HG02642 (cell line): ENCODE measurements at regions not wholly inside any gene's neighbourhood (a gene's known extent, or its start where the extent isn't known, plus 50 kb on each side); places are given as distances from the start of the nearest gene placed in this dataset.

ENCODE experiments used
- ATAC-seq: cut with Tn5 transposase; IDR thresholded peaks from one replicate; pipeline ENCODE4 v1.9.1; 2021; ENCODE audit warnings: mild to moderate bottlenecking; ENCODE audit not compliant: unreplicated experiment, poor library complexity

DNA sequence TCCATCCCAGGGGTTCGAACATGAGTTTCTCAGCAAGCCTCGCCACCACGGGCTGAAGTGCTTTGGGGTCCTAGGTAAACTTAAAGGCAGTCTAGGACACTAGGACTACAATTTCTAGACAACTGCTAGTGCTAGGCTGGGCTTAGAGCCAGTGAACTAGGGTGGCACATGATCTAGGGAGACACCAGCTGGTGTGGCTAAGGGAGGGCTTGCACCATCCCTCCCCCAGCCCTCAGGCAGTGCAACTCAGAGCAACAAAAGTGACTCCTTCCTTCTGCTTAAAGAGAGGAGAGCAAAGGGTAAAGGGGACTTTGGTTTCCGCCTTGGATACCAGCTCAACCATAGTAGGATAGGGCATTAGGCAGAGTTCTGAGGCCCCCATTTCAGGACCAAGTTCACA, 162.5 kb upstream of the AFF2 start:
- no peak for ATAC-seq

DNA sequence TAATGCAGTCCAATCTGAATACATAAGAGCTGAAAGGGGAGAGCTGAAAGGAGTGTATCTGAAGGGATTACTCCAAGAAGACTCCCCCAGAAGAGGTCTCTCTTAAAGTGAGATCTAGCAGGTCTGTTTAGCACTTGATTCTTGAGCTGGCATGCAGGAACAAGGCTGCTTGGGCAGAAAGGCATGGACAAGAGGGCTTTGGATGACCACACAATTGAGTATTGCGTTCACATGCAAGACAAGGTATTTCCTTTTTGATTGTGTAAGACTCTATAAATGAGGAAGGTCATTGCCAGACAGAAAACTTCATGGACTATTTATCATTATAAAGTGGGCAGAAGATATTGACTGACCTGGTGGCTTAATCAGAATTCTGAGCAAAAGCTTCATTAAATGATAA, 145.5 kb upstream of the AFF2 start:
- ATAC-seq: no peak

DNA sequence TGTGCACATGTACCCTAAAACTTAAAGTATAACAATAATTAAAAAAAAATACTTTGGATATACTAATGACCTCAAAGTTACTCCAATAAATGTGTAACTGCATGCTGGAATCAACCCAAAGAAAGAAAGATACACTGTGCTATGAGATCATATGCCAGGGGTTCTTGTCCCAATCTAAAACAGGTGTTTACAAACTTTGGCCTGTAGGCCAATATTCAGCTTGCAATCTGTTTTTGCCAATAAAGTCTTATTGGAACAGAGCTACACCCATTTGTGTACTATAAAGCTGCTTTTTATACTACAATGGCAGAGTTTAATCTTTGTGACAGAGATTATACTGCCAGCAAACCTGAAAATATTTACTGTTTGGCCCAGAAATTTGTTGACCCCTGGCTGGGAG, 138.8 kb upstream of the AFF2 start:
- ATAC-seq: no peak

DNA sequence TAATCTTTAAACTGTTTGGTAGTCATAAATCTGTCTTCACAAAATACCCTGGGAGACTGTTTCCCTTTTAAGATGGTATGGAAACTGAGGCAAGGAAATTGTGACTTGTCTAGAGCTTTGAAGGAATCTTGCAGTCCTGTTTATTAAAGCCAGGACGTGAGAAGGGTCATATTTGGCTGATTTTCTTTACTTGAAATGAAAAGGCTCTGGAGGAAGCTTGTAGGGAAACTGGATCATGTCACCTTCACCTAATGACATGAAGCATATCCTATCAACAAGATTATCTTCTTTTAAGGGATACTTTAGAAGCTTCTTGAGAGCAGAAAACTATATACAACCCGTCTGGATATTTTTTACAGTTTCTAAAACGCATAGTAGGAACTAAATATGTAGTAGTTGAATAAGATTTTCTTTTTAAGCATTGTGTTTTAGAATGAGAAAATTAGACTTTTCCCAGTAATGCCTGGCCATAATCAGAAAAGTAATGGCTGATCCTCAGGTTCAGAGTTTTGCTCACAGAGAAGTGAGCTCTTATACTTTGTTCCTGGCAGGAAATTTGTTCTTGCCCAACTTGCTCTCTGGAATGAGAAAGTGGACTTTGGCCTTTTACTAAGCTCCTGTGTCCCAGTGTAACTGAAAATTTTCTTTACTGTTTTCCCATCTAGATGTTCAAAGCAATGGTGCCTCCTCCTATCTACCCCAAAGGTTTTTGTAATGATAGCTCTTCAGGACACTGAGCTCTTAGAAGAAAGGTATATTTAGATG, 136.8 kb upstream of the AFF2 start:
- ATAC-seq: no peak

- ATAC-seq: no peak
Observed at GRCh38 chrX:148365233-148365632, 135.2 kb upstream of the AFF2 start.

DNA sequence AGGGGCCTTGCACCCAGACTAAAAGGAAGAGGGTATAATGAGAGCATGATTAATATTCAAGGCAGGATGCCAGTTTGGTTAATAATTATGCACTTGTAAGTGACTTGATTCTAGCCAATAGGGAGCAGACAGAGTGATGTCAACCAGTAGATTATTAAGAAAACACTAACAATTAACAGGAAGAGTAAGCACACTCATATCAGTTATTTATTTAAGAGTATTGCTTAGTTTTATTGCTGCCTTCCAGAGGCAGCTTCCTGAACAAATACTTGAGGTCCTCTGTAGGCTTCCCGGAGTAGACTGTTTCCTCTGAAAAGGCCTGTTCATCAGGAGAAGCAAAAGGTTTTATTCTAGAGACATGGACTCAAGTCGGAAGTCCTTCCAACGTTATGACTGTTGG, 129.1 kb upstream of the AFF2 start:
- ATAC-seq: no peak

DNA sequence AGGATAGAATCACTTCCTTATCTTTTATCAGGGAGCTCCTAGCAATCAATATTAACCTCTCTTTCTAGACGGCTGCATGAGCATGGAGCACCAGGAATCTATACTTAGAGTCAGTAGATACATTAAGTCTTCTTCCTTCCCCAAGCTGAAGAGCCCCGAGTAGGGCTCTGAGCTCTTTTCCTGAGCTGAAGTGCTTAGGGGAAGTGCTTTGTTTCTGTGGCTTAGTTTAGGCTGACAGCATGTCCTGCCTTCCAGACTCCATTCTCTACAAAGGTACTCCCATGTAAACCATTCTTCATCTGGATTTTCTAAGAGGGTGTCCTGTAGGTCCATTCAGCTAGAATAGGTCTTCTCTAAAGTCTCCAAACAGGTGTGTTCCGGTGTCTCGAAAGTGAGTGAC, 127.5 kb upstream of the AFF2 start:
- ATAC-seq: no peak

DNA sequence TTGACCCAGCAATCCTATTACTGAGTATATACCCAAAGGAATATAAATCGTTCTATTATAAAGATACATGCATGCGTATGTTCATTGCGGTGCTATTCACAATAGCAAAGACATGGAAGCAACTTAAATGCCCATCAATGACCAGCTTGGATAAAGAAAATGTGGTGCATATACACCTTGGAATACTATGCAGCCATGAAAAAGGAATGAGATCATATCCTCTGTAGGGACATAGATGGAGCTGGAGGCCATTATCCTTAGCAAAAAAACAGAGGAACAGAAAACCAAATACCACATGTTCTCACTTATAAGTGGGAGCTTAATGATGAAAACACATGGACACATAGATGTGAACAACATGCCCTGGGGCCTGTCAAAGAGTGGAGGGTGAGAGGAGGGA, 124.1 kb upstream of the AFF2 start:
- ATAC-seq: no peak

DNA sequence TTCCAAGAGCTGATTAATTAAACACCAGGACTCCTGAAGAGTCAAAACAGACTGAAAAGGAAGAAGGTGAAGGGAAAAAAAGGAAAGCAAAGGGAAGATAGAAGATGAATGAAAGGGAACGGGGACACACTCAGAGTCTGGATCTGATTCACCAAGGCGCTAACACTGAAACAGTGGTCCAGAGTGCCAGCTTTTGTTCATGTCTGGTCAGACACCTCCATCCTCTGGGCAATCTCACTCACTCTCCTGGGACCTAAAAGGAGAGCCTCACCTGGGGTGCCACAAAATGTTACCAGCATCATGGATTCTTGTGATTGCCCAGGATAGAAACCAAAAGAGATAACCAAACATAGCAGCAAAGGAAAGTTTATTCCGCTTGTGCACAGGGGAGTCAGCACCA, 120.3 kb upstream of the AFF2 start:
- peak; percentile 12 for ATAC-seq

- peak; percentile 95 for ATAC-seq
Observed at GRCh38 chrX:148380650-148381561, 119.5 kb upstream of the AFF2 start.

- peak; percentile 37 for ATAC-seq
Observed at GRCh38 chrX:148381603-148382002, 118.8 kb upstream of the AFF2 start.

GRCh38 chrX:148382983-148383382, 117.4 kb upstream of the AFF2 start:
- ATAC-seq: no peak

DNA sequence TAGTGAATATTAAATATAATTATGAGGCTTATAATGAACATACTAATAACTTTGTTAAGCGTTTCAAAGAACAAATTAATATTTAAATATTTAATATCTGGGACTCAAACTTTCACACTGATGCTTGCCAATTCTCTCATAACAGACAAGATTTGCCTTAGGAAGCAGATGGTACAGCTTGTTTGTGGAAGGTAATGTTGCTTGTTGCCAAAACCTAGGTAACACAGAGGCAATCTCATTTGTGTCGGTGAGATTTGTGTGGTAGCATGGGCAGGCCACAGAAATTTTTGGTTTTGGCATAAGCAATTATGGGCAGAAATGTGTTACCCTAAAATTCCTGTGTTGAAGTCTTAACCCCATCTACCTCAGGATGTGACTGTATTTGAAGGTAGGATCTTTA, 114.9 kb upstream of the AFF2 start:
- ATAC-seq: no peak

DNA sequence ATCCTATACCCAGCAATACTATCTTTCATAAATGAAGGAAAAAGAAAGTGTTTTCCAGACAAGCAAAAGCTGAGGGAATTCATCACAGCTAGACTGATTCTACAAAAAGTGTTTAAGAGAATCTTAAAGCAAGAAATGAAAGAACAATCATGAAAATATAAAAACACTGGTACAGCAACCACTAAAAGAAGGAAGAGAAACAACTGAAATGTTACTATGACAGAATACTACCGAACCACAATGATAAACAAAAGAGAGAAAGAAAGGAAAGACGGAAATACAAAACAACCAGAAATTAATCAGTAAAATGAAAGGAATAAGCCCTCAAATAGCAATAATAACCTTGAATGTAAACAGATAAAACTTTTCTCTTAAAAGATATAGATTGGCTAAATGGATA, 110.8 kb upstream of the AFF2 start:
- ATAC-seq: no peak

- ATAC-seq: no peak
Observed at GRCh38 chrX:148412006-148412405, 88.4 kb upstream of the AFF2 start.

DNA sequence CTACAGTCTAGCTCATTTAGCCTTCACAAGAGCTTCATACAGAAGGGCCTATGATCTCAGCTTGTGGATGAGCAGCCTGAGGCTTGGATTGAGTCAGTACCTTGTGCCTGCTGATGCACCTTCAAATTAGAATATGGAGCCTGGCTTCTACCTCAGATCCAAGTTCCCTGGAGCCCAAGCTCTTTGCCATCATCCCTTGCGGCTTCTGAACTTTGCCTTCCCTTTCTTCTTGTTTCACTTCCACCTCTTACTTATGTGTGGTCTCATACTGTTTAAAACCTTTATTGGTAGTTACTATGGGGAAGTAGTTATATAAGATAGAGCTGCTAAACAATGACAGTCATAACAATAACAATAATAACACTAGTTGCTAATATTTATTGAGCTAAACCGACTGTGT, 84.3 kb upstream of the AFF2 start:
- no peak for ATAC-seq

DNA sequence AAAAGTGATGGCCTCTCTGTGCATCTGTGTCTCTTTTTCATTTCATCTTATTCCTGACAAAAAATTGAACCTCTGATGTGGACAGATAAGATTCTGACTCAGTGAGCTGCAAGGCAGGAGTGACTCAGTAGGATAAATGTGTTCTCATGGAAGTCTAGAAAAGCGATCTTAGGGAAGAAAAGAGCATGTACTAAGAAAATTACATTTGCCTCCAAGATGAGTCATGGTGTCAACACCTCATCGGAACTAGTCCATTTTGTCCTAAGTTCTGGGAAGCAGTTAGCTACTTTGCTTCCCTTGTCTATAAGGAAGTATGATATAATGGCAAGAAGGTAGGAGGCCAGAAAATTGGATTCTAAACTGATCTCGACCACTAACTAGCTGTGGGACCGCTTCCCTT, 83.5 kb upstream of the AFF2 start:
- ATAC-seq: no peak

- peak; percentile 67 for ATAC-seq
Observed at GRCh38 chrX:148417934-148418333, 82.5 kb upstream of the AFF2 start.

DNA sequence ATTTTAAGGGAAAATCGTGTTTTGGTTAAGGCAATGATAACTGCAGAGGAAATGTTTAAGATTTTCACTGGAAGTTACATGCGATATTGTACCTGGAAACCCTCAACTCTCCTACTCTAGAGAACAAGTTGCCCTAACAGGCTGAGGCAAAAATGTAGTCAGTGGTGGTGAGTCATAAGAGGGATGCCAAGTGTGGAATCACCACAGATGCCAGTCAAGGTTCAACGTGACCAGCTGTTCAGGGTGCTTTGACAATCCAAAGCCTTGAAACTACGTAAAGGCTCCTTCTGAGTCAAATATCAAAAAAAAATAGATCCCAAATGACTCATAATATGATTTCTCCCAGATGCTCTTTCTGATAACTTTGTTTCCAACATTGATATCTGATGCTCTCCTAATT, 77.9 kb upstream of the AFF2 start:
- ATAC-seq: no peak

DNA sequence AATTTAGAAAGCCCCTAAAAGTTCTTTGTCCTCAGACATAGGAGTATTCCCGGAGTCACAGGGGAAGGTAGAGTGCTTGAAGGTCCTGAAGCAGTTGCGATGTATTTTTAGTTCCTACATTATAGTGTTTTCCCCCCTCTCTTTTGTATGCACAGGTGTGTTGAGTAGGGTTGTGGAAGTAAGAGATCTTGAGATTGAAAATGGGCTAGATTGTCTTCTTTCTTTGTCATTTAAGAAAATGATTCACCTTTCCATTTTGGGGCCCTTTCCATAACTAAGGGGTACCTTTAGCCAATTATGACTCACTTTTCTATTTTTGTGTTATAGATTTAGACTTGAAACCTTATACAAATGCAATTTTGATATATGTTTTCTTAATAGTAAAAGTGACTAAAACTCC, 75.8 kb upstream of the AFF2 start:
- ATAC-seq: no peak

DNA sequence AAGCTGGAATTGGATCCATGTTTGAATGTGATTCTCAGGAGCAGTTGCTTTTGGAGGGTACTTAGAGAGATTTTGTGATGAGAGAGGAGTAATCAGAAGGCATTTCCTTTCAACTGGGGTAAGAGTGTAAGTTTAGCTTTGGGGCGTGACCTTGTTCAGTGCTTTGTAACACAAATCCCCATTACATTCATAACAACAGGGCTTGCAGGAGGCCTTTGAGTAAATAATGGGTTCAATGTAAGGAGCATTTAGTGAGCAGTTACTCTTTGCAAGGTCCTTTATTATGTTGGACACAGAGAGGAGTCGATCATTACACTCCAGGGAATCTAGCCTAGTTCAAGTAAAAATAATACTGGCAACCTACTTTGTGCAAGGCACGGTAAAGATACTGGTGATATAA, 74.0 kb upstream of the AFF2 start:
- ATAC-seq: no peak

DNA sequence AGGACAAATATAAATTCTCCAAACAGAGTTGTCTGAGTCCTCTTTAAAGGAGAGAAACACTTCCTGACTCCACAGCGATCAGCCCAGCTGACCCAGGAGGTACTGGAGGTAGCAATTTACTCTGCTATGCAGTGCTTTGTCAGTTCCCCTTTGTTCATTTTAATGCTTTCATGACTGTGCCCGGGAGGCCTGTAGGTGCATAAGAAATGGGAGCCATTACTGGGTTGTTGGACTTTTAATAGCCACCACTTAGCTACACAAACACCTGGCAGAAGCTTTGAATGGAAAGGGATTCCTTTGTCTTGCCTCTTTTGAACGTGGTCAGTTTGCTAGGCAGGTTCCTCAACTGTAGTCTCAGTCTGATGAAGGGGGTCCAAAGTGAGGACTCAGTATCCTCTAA, 59.0 kb upstream of the AFF2 start:
- no peak for ATAC-seq
